NCI-H82 treated with DMSO at 0.1 percent for 48 hours (cell line): ENCODE measurements at regions not wholly inside any gene's neighbourhood (a gene's known extent, or its start where the extent isn't known, plus 50 kb on each side); places are given as distances from the start of the nearest gene placed in this dataset.
A peak's percentile ranks its signal among the peaks of the same experiment; 100 is the strongest.

ENCODE experiments used
- DNase-seq: peaks from one replicate; lab custom pipeline; 2025; ENCODE audit not compliant: unreplicated experiment; lab: John Stamatoyannopoulos, UW

DNA sequence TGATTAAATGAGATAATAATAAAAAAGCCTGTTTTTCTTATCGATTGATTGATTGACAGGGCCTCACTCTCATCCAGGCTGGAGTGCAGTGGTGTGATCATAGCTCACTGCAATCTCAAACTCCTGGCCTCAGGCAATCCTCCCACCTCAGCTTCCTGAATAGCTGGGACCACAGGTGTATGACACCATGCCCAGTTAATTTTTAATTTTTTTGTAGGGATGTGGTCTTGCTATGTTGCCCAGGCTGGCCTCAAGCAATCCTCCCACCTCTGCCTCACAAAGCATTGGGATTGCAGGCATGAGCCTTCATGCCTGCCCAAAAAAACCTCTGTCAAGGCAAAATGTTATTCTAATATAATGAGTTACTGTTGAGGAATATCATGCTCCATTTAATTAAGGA is 346.4 kb upstream of the DAB1 start:
- DNase-seq, result no peak

- no peak for DNase-seq
Measured at GRCh38 chr1:57761628-57762027, 337.8 kb upstream of the DAB1 start.

DNA sequence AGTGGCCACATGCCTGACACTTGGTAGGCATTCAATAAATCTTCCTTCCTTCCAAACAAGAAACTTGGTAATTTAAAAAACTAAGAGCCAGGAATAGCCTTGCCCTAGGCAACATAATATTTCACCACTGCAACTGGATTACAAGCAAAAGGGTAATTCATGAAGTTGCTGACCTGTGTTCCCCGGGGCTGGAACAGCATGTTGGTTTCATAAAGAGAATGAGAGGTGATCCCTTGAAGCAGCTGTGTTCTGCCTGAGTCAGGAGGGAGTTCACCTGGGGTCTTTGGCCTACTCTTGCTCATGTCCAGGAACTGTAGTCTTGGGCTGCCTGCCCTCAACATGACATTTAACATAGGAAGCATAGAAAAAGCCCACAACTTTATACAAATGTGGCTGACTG is 329.0 kb upstream of the DAB1 start:
- DNase-seq, result no peak

DNA sequence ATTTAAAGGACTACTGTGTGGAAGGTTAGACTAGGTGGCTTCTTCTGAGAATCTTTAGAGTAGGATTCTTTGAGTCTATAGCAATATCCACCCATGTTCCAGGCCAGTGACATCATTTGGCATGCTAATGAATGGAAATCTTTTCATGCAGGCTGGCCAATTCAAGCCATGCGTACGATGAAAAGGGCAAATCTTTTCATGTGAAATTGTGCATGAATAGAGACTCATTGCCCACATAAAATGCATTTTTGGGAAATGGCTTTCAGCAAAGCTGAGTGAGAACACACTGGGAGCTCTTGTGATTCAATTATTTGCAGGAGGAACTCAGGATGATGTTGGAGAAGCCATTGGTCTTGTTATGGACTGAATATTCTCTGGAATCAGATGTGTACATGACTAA is 324.9 kb upstream of the DAB1 start:
- no peak for DNase-seq

GRCh38 chr1:57747818-57748217 is 324.0 kb upstream of the DAB1 start:
- no peak for DNase-seq

DNA sequence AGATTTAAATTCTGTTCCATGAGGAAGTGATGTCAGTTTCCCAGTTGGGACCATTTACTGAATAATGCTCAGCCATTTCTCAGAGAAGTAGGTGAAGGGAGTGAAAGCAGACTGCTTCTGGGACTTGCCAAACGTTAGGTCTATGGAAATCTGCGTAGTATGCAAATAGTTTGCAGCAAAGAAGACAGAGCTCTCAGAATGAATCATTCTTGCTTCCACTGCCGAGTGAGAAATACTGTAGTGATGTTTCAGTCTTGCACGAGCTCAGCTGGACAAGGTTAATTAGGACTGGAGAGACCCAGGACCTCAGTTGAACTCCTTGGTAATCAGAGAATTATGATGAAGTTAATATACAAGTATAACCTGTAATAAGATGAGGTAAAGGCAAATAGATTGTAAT is 317.7 kb upstream of the DAB1 start:
- DNase-seq, result no peak

GRCh38 chr1:57736940-57737339 is 313.1 kb upstream of the DAB1 start:
- no peak for DNase-seq

DNA sequence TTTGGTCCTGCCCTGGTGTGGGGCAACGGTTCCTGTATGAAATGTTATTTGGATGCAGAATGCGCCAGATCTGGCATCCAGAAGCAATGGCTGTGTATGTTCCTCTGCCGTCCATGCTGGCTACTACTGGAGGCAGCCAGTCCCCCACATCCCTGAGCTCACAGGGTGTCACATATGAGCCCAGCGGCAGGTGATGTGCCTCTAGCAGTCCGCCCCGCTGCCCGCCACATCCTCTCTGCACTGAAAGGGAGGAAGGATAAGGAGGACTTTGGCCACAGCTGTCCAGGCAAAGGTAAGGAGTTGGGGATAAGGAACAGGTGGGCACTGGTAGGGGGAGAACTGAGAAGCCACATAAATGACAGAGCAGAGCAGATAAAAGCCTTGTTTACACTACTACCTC is 305.3 kb upstream of the DAB1 start:
- no peak for DNase-seq

DNA sequence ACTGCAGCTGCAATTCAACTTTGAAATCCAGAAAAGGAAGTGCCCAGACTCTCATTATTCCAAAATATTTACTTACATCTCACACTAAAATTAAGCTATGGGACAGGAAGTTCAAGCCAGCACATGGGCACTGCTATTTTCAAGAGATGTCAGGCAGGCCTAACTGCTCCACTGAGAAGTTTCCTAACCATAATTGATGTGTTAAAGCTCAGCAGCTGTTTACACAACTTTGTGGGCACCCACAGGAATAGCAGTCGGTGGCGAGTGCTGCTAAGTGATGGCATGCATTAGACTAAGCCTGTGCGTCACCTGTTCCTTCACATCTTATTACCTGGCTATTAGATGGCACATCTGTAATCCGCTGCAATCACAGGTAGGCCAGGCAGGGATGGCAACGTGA is 303.3 kb upstream of the DAB1 start:
- no peak for DNase-seq

- no peak for DNase-seq
Measured at GRCh38 chr1:57725318-57725717, 301.5 kb upstream of the DAB1 start.

DNA sequence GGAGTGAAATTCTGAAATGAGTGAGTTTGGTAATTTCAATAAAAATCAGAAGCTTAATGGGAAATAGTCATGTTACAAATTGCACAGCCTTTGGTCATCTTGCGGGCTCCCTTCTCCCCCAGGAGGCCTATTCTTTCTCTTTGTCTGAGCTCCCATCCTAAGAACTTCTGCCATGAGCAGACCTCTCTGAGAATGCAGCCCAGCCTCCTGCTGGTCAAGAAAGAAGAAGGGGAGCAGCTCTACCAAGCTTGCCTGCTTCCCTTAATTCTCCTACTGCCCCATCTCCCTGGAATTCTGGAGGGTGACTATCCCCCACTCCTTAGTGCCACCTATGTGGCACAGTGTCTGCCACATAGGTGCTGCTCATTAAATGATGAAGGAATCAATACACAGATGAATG is 300.7 kb upstream of the DAB1 start:
- no peak for DNase-seq

DNA sequence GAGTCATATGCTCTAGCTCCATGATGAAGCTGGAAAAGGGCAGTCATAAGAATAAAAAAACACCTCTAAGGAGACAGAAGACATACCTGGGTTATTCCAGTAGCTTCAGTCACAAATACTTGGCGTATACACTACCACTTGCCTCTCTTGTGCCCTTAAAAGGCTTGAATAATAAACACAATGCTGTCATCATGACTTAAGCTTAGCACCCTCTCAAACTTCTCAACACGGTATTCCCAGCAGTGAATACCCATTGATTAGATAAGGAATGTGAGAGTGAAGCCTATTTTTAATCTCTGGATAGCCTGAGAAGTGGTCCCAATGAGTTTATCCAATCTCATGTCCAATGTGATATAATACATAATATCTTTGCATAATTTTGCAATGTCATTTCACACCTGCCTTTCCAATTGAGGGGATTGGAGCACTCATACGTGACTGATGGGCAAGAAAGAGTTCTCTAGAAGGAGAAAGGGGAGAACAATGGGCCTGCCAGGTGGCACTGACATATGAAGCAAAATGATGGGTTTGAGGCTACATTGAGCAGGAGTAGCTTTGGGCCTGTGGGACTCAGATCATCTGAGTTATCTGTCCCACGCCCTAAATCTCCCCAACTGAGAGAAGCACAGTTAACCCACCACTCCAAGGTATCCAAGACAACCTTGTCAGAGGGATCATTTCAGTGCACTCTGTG is 298.6 kb upstream of the DAB1 start:
- no peak for DNase-seq

DNA sequence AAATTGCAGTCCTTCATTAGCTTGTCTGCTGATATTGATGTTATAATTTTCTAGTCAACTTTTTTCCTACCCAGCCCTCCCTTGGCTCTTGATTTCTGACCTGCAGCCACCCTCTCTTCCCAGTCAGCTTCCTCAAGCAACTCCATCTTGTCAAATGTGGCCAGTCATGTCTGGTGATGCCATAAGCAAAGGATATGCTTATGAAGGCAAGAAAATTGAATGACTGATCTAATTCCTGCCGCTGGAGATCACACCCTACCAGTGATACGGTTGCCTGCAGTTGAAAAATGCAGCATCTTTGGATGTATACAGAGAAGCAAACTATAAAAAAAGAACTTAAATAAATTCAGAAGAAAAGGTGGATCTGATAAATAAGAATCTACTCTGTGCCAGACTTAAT is 297.1 kb upstream of the DAB1 start:
- DNase-seq, result no peak

- DNase-seq, result no peak
Measured at GRCh38 chr1:57719274-57719673, 295.4 kb upstream of the DAB1 start.

GRCh38 chr1:57713501-57713900 is 289.6 kb upstream of the DAB1 start:
- DNase-seq, result no peak

GRCh38 chr1:57712846-57713245 is 289.0 kb upstream of the DAB1 start:
- DNase-seq, result no peak

GRCh38 chr1:57711326-57711725 is 287.5 kb upstream of the DAB1 start:
- no peak for DNase-seq

DNA sequence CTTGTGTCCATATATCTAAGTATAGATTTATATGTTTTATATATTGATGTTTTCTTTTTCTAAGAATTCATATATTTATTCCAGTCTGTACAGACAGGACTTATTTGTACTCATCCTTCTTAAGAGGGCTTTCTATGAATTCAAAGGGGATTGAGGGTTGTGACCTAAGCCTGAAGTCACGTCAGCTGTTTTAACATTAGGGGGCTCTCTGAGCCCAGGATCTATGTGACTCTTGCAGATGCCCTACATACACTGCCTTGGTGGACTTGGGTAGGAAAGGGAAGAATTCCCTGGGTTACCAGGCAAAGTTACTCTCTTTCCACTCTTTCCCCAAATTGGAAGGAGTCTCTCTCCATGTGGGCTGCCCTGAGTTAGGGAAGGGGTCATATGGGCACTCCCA is 283.8 kb upstream of the DAB1 start:
- DNase-seq, result peak; percentile 9

DNA sequence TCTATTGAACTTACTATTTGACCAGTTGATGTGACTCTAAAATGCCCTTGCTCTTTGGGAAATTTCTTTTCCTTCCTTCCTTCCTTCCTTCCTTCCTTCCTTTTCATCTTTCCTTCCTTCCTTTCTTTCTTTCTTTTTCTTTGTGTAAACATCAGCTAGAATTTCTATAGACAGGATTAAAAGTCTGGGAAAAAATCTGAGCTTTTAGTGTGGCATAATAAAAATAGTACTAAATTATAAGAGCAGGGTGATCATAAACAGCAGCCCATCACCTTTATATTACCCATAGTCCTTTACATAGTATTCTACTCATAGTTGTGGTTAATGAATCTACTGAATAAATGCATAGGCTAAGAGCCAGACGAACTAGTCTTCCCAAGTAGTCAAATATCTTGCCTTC is 281.0 kb upstream of the DAB1 start:
- DNase-seq, result no peak

DNA sequence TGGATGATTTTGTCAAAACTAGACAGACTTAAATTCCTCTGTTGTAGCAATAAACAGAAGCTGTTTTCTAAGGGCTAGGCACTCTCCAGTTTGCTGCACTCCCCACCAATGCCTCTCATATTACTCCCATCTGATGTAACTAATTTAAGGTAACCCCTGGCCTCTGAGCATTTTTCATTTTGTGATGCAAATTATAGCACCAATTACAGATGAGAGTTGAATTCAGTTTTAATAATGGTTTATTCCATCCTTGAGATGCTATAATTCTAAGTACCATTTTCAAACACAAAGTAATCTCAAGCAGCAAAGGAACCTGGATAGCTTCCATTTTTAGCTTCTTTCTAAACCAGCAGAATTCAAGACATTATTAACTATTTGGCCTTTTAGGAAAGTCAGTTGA is 280.4 kb upstream of the DAB1 start:
- no peak for DNase-seq

GRCh38 chr1:57696904-57697303 is 273.0 kb upstream of the DAB1 start:
- no peak for DNase-seq

DNA sequence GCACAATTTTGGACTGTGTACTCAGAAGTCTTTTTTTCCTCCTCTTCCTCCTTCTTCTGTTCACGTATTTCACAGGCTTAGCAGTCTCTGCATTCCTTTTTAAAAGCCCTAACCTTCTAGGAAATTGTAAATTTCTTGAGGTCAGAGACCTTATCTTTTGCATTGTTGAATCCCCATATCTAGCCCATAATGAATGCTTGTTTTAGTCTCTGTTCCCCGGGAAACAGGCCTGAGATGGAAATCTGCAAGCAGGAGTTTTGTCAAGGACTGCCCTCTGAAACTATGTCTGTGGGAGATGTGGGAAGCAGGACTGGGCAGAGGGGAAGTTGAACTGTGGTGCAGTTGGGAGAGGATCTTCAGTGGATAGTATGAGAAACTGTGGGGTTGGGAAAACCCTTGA is 272.2 kb upstream of the DAB1 start:
- no peak for DNase-seq

DNA sequence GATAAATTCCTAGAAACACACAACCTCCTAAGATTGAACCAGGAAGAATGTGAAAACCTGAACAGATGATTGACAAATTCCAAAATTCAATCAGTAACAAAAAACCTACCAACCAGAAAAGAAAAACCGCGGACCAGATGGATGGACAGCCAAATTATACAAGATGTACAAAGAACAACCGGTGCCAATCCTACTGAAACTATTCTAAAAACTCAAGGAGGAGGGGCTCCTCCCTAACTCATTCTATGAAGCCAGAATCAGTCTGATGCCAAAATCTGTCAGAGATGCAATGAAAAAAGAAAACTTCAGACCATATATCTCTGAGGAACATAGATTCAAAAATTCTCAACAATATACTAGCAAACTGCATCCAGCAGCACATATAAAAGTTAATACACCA is 262.4 kb upstream of the DAB1 start:
- DNase-seq, result no peak
